ENCODE measurements at regions not wholly inside any gene's neighbourhood (a gene's known extent, or its start where the extent isn't known, plus 50 kb on each side); places are given as distances from the start of the nearest gene placed in this dataset.

DNA sequence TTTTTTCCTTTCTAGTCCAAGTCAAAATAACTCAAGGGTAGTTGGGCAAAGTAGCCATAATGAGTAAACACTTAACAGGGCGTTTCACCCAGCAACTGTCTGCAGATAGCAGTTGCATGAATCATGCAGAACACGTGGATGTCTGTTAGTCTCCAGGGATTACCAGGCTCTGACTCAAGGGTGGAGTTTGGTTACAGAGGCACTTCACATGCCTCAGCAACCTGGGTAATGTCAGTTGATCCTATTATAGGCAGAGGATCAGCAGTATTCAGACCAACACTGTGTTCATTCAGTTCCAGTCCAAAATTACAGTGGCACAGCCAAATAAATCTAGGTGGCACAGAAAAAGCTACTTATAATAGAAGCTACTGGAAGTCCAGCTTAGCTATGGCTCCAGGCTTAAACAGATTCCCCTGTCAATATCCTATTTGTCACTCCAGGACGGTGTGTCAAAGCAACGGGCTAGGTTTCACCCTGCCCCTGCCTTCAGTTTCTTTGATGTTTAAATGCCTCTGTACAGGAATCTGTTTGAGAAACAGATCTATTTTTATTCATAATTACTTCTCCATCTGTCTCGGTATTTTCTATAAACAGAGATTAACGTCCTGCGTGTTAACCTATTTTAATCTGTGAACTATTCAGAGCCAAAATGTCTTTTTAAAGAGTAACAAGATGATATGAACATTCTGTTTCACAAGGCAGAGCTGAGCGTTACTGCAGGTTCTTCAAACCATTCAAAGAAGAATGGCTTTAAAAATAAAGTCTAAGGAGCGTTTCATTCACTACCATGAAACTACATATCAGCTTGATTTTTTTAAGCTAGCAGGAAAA lies 162.6 kb upstream of the AKR1E2 start:
- TF ChIP-seq, protein P1, sequence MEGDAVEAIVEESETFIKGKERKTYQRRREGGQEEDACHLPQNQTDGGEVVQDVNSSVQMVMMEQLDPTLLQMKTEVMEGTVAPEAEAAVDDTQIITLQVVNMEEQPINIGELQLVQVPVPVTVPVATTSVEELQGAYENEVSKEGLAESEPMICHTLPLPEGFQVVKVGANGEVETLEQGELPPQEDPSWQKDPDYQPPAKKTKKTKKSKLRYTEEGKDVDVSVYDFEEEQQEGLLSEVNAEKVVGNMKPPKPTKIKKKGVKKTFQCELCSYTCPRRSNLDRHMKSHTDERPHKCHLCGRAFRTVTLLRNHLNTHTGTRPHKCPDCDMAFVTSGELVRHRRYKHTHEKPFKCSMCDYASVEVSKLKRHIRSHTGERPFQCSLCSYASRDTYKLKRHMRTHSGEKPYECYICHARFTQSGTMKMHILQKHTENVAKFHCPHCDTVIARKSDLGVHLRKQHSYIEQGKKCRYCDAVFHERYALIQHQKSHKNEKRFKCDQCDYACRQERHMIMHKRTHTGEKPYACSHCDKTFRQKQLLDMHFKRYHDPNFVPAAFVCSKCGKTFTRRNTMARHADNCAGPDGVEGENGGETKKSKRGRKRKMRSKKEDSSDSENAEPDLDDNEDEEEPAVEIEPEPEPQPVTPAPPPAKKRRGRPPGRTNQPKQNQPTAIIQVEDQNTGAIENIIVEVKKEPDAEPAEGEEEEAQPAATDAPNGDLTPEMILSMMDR (IDR thresholded peaks at IDR 0.05; ENCODE audit: low read depth, low read length): no peak
- peak overlapping the region; percentile 45 for H3K4me3 ChIP-seq (ENCODE audit: low read depth, low read length)

DNA sequence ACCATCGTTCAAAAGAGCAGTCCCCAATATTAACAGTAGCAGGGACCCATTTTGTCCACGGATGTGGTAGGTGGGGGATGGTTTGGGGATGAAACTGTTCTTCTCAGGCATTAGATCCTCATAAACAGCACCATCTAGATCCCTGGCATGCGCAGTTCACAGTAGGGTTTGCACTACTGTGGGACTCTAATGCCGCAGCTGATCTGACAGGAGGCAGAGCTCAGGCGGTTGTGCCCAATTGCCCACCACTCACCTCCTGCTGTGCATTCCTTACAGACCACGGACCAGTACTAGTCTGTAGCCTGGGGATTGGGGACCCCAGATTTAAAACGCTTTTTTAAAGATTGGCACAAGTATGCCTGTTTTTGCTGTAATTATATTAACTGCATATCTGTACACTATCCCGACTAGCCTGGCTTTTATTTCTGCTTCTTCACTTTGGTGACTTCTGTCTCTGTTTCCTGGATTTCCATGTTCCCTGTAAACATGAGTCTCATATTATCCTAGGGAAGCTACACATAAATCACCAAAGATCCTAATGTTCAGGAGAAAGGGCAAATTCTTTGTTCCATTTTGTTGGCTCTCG lies 163.3 kb upstream of the AKR1E2 start:
- H3K4me3 ChIP-seq (ENCODE audit: low read depth, low read length): no peak overlapping the region; the same call in 1 of the 2 replicates

DNA sequence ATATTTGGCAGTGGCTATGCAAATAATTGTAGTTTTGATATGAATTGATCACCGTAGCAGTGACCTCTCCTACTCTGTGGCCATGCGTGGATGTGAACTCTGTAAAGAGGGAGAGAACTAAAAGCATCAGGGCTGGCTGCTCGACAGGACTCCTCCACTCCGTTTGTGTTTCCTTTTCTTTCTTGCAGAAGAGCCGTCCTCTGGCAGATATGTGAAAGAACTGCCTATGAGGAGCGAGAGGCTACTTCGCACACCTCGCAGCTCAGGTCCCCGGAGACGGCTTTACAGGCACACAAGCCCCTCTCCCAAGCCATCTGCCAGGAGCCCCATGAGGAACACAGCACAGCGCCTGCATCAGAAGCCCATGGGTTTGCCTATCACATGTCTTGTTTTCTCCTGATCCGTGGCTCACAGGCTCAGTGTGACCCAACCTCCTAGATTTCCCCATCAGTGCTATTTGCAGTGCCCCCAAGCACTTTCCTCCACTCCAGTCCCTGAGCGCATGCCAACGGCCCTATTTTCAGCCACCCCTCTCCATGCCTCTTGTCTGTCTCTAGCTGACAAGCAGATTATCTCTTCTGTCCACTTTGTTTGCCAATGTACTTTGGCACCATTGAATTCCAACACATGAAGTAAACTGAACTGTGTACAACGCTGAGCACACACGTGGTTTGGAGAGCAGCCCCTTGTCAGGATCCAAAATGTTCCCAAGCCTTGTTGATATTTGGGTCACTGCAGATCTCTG lies 164.3 kb upstream of the AKR1E2 start:
- TF ChIP-seq, protein P1 (IDR thresholded peaks at IDR 0.05; ENCODE audit: low read depth, low read length): no peak
- H3K4me3 ChIP-seq (ENCODE audit: low read depth, low read length): no peak overlapping the region

More for the DNA sequence above, 163.3 kb upstream of the AKR1E2 start:
- TF ChIP-seq, protein P1 (IDR thresholded peaks at IDR 0.05; ENCODE audit: low read depth, low read length): no peak

DNA sequence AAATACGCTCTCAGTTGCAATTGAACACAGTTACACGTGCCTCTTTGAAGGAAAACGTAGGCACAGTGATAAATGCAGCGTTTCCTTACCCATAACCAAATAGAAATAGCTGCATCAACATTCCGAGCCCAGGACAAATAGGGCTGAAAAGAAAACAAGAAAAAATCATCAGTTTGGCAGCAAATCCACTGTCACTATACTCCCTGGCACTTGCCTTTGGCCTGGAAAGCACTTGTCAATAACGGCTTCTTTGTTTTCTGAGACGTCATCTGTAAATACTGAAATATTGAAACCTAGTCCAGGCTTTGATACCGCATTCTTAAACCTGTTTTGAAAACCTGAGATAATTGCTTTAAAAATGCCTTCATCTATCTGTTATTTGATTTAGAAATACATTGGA lies 167.2 kb upstream of the AKR1E2 start:
- TF ChIP-seq, protein P1 (IDR thresholded peaks at IDR 0.05; ENCODE audit: low read depth, low read length): no peak
- no peak overlapping the region for H3K4me3 ChIP-seq (ENCODE audit: low read depth, low read length)

DNA sequence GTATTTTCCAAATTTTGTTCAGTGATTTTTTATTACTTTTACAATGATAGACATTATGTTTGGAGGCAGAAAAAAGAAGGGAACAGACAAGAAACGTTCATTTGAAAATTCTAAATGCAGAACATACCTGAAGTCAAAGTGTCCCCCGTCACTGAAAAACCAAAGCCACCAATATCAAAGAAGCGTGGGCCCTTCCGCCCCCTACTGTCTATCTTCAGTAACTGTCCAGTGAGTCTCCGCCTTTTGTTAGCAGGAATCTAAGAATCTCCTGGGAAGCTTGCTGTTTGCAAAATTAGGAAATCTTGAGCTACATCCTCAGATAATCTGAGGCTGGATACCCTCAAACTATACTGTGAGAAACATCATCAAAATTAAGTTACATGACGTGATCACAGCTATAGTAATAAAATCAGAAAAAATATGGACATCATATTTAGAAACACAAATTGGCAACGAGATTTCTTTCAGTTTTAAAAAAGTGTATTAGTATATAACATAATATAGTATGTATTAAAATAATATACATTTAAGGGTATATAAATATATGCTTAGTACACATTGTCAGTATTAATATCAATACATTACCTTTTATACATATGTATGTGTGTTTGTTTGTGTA lies 169.3 kb upstream of the AKR1E2 start:
- H3K4me3 ChIP-seq (ENCODE audit: low read depth, low read length): no peak overlapping the region
- TF ChIP-seq, protein P1 (IDR thresholded peaks at IDR 0.05; ENCODE audit: low read depth, low read length): peak; percentile 85

DNA sequence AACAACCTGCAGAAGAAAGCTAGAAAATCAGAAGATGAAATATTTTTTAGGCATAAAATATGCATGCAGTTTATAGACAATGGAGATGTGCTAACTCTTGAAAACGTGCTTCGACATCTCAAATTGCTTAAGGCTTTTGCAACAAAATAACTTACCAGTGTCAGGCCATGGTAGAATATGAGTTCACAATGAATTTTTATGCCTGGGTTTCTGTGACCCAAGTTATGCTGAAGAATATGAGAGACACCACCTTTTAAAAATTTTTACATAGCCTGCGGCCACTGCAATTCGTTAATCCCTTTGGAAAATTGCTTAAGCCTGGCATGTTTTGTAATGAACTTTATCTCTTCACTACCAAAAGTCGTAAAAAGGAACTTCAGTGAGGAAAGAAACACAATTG lies 170.1 kb upstream of the AKR1E2 start:
- no peak overlapping the region for H3K4me3 ChIP-seq (ENCODE audit: low read depth, low read length)
- TF ChIP-seq, protein P1 (IDR thresholded peaks at IDR 0.05; ENCODE audit: low read depth, low read length): no peak
